ENCODE measurements at regions not wholly inside any gene's neighbourhood (a gene's known extent, or its start where the extent isn't known, plus 50 kb on each side); places are given as distances from the start of the nearest gene placed in this dataset.
A peak's percentile ranks its signal among the peaks of the same experiment; 100 is the strongest.

GRCh38 chr3:23017801-23018200 lies 185.3 kb upstream of the UBE2E2 start:
- POLR2A ChIA-PET (ENCODE audit: partially characterized antibody), result no interaction called here
- H3K4me3 ChIP-seq (ENCODE audit: extremely low read depth in 1 of 4, insufficient read depth in 2 of 4, low read depth in 3 of 4, low read length in 4 of 4), result no peak overlapping the region
- DNase-seq (ENCODE audit: low read depth in 1 of 2, low spot score in 2 of 2) (no peak), FAIRE-seq (no peak)
- H3K23ac ChIP-seq (ENCODE audit: insufficient read length), result no peak overlapping the region
- no peak overlapping the region for H3K27ac ChIP-seq (ENCODE audit: low read depth, low read length)
- H3K4me1 ChIP-seq (replicated peaks in 1 of 4; ENCODE audit: control insufficient read depth in 3 of 4, insufficient read depth in 4 of 4, low read length in 3 of 4), result peaks cover 0 to 4% (median 1%) of the 10 kb centered on the region in 4 experiments; a peak in 1 of 7 replicates
- H2AFZ ChIP-seq (ENCODE audit: low read length), result peak overlapping the region; percentile 71; the same call in 1 of the 2 replicates
- H4K91ac ChIP-seq (replicated peaks; ENCODE audit: insufficient read length, low read length), result no peak overlapping the region
- H2BK12ac ChIP-seq (ENCODE audit: low read depth, low read length), result no peak overlapping the region
- H3K79me2 ChIP-seq (ENCODE audit: control insufficient read depth in 1 of 2, insufficient read depth in 2 of 2, low read length in 2 of 2), result no peaks in the 10 kb centered on the region
- no peak overlapping the region for H2BK20ac ChIP-seq (ENCODE audit: low read length)
- CTCF ChIA-PET (ENCODE audit: partially characterized antibody), result no interaction called here
- no peak overlapping the region for H2BK15ac ChIP-seq (ENCODE audit: low read length)
- H3K9me3 ChIP-seq (ENCODE audit: insufficient read depth in 2 of 2, low read depth in 1 of 2, low read length in 1 of 2), result no peaks in the 10 kb centered on the region
- H3K27me3 ChIP-seq (replicated peaks in 1 of 4; ENCODE audit: control insufficient read depth in 3 of 4, extremely low read depth in 1 of 4, insufficient read depth in 3 of 4, low read length in 3 of 4), result no peaks in the 10 kb centered on the region; a peak in 1 of 7 replicates
- H3K9ac ChIP-seq (replicated peaks in 1 of 4; ENCODE audit: extremely low read depth in 1 of 4, low read depth in 3 of 4, low read length in 3 of 4), result no peak overlapping the region
- H3K4me2 ChIP-seq (ENCODE audit: insufficient read depth in 1 of 2, low read depth in 2 of 2, low read length in 2 of 2), result no peak overlapping the region
- 75% methylated on average over 1 of the region's 1 CpG; no CpG with 5 or more reads in 1 of the 2 experiments for WGBS, 2 experiments (ENCODE audit: extremely low coverage in 1 of 2, insufficient coverage in 1 of 2, insufficient read length in 1 of 2, insufficient replicate concordance in 2 of 2, low coverage in 1 of 2, low lambda C conversion rate in 2 of 2, missing lambda C conversion rate in 1 of 2)
- no peak overlapping the region for H3K14ac ChIP-seq (ENCODE audit: insufficient read length)
- no peak overlapping the region for H2AK5ac ChIP-seq (ENCODE audit: low read depth, low read length)
- no peaks in the 10 kb centered on the region for H3K36me3 ChIP-seq (ENCODE audit: control insufficient read depth in 2 of 4, insufficient read depth in 4 of 4, low read length in 3 of 4)
- no peak overlapping the region for H4K8ac ChIP-seq (ENCODE audit: extremely low read depth, insufficient read depth, low read length)
- H3K56ac ChIP-seq (replicated peaks; ENCODE audit: insufficient read length, low read depth, low read length), result no peak overlapping the region
- H3K79me1 ChIP-seq (ENCODE audit: low read depth, low read length), result no peaks in the 10 kb centered on the region
- H2BK120ac ChIP-seq (replicated peaks; ENCODE audit: low read depth, low read length), result no peak overlapping the region
- H4K5ac ChIP-seq (ENCODE audit: insufficient read length, low read depth, low read length), result no peak overlapping the region
- H2BK5ac ChIP-seq (ENCODE audit: low read depth, low read length), result no peak overlapping the region
- H3K4ac ChIP-seq (replicated peaks; ENCODE audit: insufficient read length, low read depth, low read length), result no peak overlapping the region
- no peaks in the 10 kb centered on the region for H4K20me1 ChIP-seq (replicated peaks in 1 of 2; ENCODE audit: control insufficient read depth in 1 of 2, insufficient read depth in 2 of 2, low read length in 2 of 2)
- no peaks in the 10 kb centered on the region; the same call in 1 of the 2 replicates for H3K23me2 ChIP-seq (ENCODE audit: low read depth, low read length)
- H3K18ac ChIP-seq (ENCODE audit: extremely low read depth, low read length), result no peak overlapping the region
- TF ChIP-seq YY1 (IDR thresholded peaks at IDR 0.05; ENCODE audit: low read depth, low read length) (no peak), GABPA (IDR thresholded peaks at IDR 0.05; ENCODE audit: borderline replicate concordance, insufficient read depth, low read length) (no peak), RXRA (IDR thresholded peaks at IDR 0.05; ENCODE audit: insufficient read depth, low read depth, low read length) (no peak), GTF2F1 (IDR thresholded peaks at IDR 0.05; ENCODE audit: borderline replicate concordance, low read depth, low read length) (no peak), JUN (IDR thresholded peaks at IDR 0.05; ENCODE audit: low read depth, low read length) (no peak), ASH2L (IDR thresholded peaks at IDR 0.05; ENCODE audit: low read length) (no peak), RBBP5 (IDR thresholded peaks at IDR 0.05; ENCODE audit: borderline replicate concordance, low read depth, low read length) (no peak), PHF8 (conservative IDR thresholded peaks at IDR 0.05; ENCODE audit: low read depth, low read length) (no peak), KDM4A (IDR thresholded peaks at IDR 0.05; ENCODE audit: low read depth, low read length, severe bottlenecking) (no peak), EP300 (IDR thresholded peaks at IDR 0.05; ENCODE audit: borderline replicate concordance in 1 of 2, low read depth in 2 of 2, low read length in 2 of 2) (no peak), SIN3A (conservative IDR thresholded peaks at IDR 0.05 in 1 of 2, IDR thresholded peaks at IDR 0.05 in 1 of 2; ENCODE audit: low read depth in 1 of 2, low read length in 2 of 2) (no peak), NRF1 (IDR thresholded peaks at IDR 0.05; ENCODE audit: low read depth, low read length) (no peak)
- TF ChIP-seq, protein P1, sequence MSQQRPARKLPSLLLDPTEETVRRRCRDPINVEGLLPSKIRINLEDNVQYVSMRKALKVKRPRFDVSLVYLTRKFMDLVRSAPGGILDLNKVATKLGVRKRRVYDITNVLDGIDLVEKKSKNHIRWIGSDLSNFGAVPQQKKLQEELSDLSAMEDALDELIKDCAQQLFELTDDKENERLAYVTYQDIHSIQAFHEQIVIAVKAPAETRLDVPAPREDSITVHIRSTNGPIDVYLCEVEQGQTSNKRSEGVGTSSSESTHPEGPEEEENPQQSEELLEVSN (IDR thresholded peaks at IDR 0.05), result no peak

Measured in H1 (cell line).